Spleen (tissue), 7 donors: ENCODE measurements at regions not wholly inside any gene's neighbourhood (a gene's known extent, or its start where the extent isn't known, plus 50 kb on each side); places are given as distances from the start of the nearest gene placed in this dataset.

Experiments
- POLR2A ChIP-seq, 3 donors: fragments of 450-650 bp; IDR thresholded peaks; one replicate each; pipeline ENCODE4 v1.5.1; 2017; ENCODE audit warnings: antibody characterized with exemption in 3 of 3, mild to moderate bottlenecking in 1 of 3
- TF ChIP-seq, protein P1 (sequence below), 11 experiments: fragments of 200-600 bp in 7 of 11; fragments of 450-650 bp in 4 of 11; sonication (generic) in 4 of 11; IDR thresholded peaks in 8 of 11; conservative IDR thresholded peaks in 3 of 11; 1 replicate in 7 of 11; 2 replicates in 4 of 11; pipeline versions ENCODE4 v1.4.0 to v1.8.0; 2016 to 2021; ENCODE audit warnings: antibody characterized with exemption in 11 of 11, inconsistent platforms in 4 of 11, mild to moderate bottlenecking in 1 of 11
- donor health status: DM: no; HTN: no; CAD: no; lungs with moderate emphysema.
- donor health status: DM: no; HTN: no; CAD: no.
- donor health status: DM: no; HTN: no; CAD: no.

GRCh38 chr1:5165762-5166161 lies 511.4 kb downstream of the AJAP1 start:
- TF ChIP-seq, protein P1, sequence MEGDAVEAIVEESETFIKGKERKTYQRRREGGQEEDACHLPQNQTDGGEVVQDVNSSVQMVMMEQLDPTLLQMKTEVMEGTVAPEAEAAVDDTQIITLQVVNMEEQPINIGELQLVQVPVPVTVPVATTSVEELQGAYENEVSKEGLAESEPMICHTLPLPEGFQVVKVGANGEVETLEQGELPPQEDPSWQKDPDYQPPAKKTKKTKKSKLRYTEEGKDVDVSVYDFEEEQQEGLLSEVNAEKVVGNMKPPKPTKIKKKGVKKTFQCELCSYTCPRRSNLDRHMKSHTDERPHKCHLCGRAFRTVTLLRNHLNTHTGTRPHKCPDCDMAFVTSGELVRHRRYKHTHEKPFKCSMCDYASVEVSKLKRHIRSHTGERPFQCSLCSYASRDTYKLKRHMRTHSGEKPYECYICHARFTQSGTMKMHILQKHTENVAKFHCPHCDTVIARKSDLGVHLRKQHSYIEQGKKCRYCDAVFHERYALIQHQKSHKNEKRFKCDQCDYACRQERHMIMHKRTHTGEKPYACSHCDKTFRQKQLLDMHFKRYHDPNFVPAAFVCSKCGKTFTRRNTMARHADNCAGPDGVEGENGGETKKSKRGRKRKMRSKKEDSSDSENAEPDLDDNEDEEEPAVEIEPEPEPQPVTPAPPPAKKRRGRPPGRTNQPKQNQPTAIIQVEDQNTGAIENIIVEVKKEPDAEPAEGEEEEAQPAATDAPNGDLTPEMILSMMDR (IDR thresholded peaks at IDR 0.05 in 8 of 11, conservative IDR thresholded peaks at IDR 0.05 in 3 of 11): no peak
- no peak for TF ChIP-seq POLR2A (IDR thresholded peaks at IDR 0.05)
